HPDE6-E6E7 (cell line): ENCODE measurements at regions not wholly inside any gene's neighbourhood (a gene's known extent, or its start where the extent isn't known, plus 50 kb on each side); places are given as distances from the start of the nearest gene placed in this dataset.
"Not testable (repeated sequence)": the region's sequence is repeated elsewhere in the genome, so short reads cannot be mapped to it uniquely, and the experiment has no call there.

ENCODE experiments used
- DNase-seq: peaks from one replicate; pipeline ENCODE4 v3.0.0; 2011; ENCODE audit warnings: missing footprints; ENCODE audit errors: extremely low spot score

GRCh38 chr15:87579537-87579936, 677.0 kb downstream of the NTRK3 start:
- no peak for DNase-seq

GRCh38 chr15:87578776-87579175, 677.8 kb downstream of the NTRK3 start:
- no peak for DNase-seq

- DNase-seq, result no peak
These were observed 679.2 kb downstream of the NTRK3 start for GRCh38 chr15:87577336-87577735.

- DNase-seq, result no peak
These were observed 679.9 kb downstream of the NTRK3 start for GRCh38 chr15:87576486-87577176.

- no peak for DNase-seq
These were observed 680.6 kb downstream of the NTRK3 start for GRCh38 chr15:87575896-87576473.

- DNase-seq, result no peak
These were observed 683.0 kb downstream of the NTRK3 start for GRCh38 chr15:87573534-87573933.

- no peak for DNase-seq
These were observed 683.5 kb downstream of the NTRK3 start for GRCh38 chr15:87573039-87573438.

GRCh38 chr15:87572381-87572910, 684.1 kb downstream of the NTRK3 start:
- no peak for DNase-seq

GRCh38 chr15:87570206-87570605, 686.3 kb downstream of the NTRK3 start:
- no peak for DNase-seq

- DNase-seq, result no peak
These were observed 687.0 kb downstream of the NTRK3 start for GRCh38 chr15:87569581-87569980.

GRCh38 chr15:87567406-87568030, 689.0 kb downstream of the NTRK3 start:
- no peak for DNase-seq

GRCh38 chr15:87566236-87566635, 690.3 kb downstream of the NTRK3 start:
- no peak for DNase-seq

GRCh38 chr15:87564681-87565080, 691.9 kb downstream of the NTRK3 start:
- DNase-seq, result no peak

- no peak for DNase-seq
These were observed 692.7 kb downstream of the NTRK3 start for GRCh38 chr15:87563869-87564268.

GRCh38 chr15:87562203-87562602, 694.3 kb downstream of the NTRK3 start:
- no peak for DNase-seq

- DNase-seq, result no peak
These were observed 694.9 kb downstream of the NTRK3 start for GRCh38 chr15:87561641-87562040.

GRCh38 chr15:87557881-87558280, 698.7 kb downstream of the NTRK3 start:
- DNase-seq, result no peak

GRCh38 chr15:87556886-87557285, 699.7 kb downstream of the NTRK3 start:
- no peak for DNase-seq

- DNase-seq, result no peak
These were observed 706.7 kb downstream of the NTRK3 start for GRCh38 chr15:87549860-87550259.

GRCh38 chr15:87549296-87549695, 707.2 kb downstream of the NTRK3 start:
- no peak for DNase-seq

GRCh38 chr15:87548590-87548989, 707.9 kb downstream of the NTRK3 start:
- not testable (repeated sequence) for DNase-seq

- DNase-seq, result no peak
These were observed 708.9 kb downstream of the NTRK3 start for GRCh38 chr15:87547470-87548181.
